ENCODE measurements at regions not wholly inside any gene's neighbourhood (a gene's known extent, or its start where the extent isn't known, plus 50 kb on each side); places are given as distances from the start of the nearest gene placed in this dataset.

DNA sequence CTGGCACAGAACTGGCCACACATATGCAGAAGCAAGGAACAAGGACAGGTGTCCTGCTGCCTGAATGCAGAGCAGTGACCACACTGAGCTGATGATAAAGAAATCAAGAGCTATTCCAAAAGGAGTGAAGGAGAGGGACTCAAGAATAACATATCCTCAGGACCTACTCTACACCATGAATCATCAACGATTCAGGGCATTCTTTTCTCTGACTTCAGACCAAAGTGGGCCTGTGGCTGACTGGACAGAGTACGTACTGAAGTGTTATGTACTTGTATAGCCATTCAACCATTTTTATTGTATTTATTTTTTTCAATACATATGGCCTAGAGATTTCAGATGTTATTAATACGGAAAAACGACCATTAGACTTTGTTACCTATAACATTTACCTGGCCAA lies 177.5 kb upstream of the TMTC1 start:
- ATAC-seq (ENCODE audit: low FRiP score) = no peak
- DNase-seq (ENCODE audit: low spot score) = no peak
- TF ChIP-seq CTCF (IDR thresholded peaks at IDR 0.05) = no peak

GRCh38 chr12:29960122-29960521 lies 176.4 kb upstream of the TMTC1 start:
- ATAC-seq (ENCODE audit: low FRiP score) (no peak), DNase-seq (ENCODE audit: low spot score) (no peak)
- TF ChIP-seq CTCF (IDR thresholded peaks at IDR 0.05) = no peak

DNA sequence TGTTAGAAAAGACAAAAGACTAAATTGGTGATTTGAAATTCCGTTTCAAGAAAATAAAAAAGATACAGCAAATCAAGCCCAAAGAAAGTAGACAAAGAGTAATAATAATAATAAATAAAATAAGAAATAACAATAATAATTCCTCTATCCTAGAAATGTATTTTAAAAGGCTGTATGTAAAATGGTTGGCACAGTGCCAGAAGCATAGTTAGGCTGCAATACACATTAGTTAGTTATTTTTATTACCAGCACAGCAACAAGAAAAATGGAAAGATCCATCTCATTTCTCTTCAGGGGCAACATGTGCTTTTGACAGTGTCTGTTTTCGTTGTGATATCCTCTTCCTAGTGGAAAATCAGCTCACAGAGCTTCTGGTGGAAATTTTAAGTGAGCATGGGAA lies 174.1 kb upstream of the TMTC1 start:
- no peak for TF ChIP-seq CTCF (IDR thresholded peaks at IDR 0.05)
- no peak for DNase-seq (ENCODE audit: low spot score)
- no peak for ATAC-seq (ENCODE audit: low FRiP score)

DNA sequence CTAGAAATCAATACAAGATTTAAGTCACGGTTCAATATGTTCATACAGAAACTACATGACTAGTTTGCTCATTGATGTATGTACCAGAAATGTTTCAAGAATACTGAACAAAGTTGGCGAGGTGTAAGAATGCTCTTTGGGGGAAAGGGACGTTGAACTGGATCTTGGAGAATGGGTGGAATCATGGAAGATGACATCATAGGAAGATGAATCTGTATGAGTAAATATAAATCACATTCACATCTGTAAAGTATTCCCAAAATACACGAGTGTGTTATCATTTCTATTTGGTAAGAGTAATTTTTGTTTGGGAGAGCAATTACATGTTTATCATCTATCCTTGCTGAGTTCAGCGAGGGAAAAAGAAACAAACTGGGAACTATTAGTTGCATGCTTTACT lies 162.2 kb upstream of the TMTC1 start:
- DNase-seq (ENCODE audit: low spot score) = no peak
- no peak for TF ChIP-seq CTCF (IDR thresholded peaks at IDR 0.05)
- no peak for ATAC-seq (ENCODE audit: low FRiP score)

DNA sequence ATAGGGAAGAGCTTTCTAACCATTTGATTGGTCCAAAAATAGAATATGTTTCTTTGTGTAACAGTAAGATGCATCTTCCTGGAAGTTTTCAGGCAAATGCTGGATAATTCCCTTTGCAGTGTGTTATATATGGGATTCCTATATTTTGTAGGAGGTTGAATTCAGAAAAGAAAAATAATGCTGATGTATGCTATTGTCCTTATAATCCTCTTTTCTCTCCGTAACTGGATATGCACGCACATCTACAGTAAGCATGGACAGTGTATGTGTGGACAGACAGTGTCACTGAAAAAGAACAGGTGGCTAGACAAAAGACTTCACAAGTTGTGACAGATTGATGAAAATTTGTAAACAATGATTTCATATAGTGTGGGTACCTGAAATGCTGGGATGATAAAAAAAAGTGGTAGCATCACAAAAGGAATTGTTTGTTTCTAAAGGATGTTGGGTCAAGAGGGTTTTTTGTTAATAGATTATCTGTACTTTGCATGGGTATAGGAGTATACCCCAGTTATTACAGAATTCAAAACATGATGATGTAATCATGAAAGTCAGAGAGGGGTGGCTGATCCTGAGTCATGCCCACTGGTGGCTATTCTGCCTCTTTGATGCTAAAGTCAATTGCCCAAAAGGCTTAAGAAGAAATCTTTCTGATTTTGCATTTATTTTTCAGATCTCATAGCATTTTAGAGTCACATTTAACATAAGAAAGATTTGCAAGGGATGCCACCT lies 160.7 kb upstream of the TMTC1 start:
- ATAC-seq (ENCODE audit: low FRiP score) = no peak
- no peak for TF ChIP-seq CTCF (IDR thresholded peaks at IDR 0.05)
- no peak for DNase-seq (ENCODE audit: low spot score)

DNA sequence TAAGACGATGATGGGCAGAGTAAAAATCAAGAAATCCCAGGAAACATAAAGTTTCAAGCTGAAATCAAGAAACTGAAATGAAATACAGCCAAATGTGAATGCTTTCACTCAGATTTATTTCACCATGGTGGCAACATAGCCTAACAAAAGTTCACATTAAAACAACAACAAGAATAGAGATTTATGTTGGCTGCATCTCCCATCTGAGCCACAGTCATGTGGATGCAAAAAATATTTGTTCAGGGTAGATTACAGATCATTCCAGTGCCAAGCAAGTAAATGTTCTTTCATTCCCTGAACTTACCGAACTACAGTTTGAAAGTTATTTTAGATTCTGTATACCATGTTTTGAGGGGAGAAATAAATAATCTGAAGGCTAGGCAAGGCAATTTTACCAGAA lies 159.9 kb upstream of the TMTC1 start:
- DNase-seq (ENCODE audit: low spot score) = no peak
- TF ChIP-seq CTCF (IDR thresholded peaks at IDR 0.05) = no peak
- ATAC-seq (ENCODE audit: low FRiP score) = no peak

- no peak for TF ChIP-seq CTCF (IDR thresholded peaks at IDR 0.05)
- no peak for ATAC-seq (ENCODE audit: low FRiP score)
- no peak for DNase-seq (ENCODE audit: low spot score)
These were observed 157.1 kb upstream of the TMTC1 start for GRCh38 chr12:29940811-29941210.

All from omental fat pad (tissue), 3 donors.